ENCODE measurements at regions not wholly inside any gene's neighbourhood (a gene's known extent, or its start where the extent isn't known, plus 50 kb on each side); places are given as distances from the start of the nearest gene placed in this dataset.
"Not testable (repeated sequence)": the region's sequence is repeated elsewhere in the genome, so short reads cannot be mapped to it uniquely, and the experiment has no call there.

- not testable (repeated sequence) for H3K36me3 ChIP-seq (ENCODE audit: insufficient read depth, low read length); H3K27me3 ChIP-seq (ENCODE audit: control insufficient read depth, insufficient read depth, low read length); H3K4me2 ChIP-seq (ENCODE audit: low read length); H3K4me1 ChIP-seq (ENCODE audit: control insufficient read depth, insufficient read depth, low read length); H3K4me3 ChIP-seq (ENCODE audit: low read length); H3K9me3 ChIP-seq (replicated peaks; ENCODE audit: low read length); H3K9ac ChIP-seq (ENCODE audit: low read depth, low read length)
These were observed 585.7 kb downstream of the NSUN3 start for GRCh38 chr3:94648270-94649180.

GRCh38 chr3:94654096-94654495 lies 591.2 kb downstream of the NSUN3 start:
- H3K4me2 ChIP-seq (ENCODE audit: low read length): no peak overlapping the region

GRCh38 chr3:94665922-94666321 lies 603.1 kb downstream of the NSUN3 start:
- Histone ChIP-seq H3K36me3 (ENCODE audit: insufficient read depth, low read length) (no peaks in the 10 kb centered on the region), H3K9ac (ENCODE audit: low read depth, low read length) (no peak overlapping the region), H3K27me3 (ENCODE audit: control insufficient read depth, insufficient read depth, low read length) (no peaks in the 10 kb centered on the region), H3K4me2 (ENCODE audit: low read length) (no peak overlapping the region), H3K4me3 (ENCODE audit: low read length) (no peak overlapping the region), H3K4me1 (ENCODE audit: control insufficient read depth, insufficient read depth, low read length) (no peaks in the 10 kb centered on the region), H3K9me3 (replicated peaks; ENCODE audit: low read length) (no peaks in the 10 kb centered on the region)

More at GRCh38 chr3:94654096-94654495, 591.2 kb downstream of the NSUN3 start:
- H3K9ac ChIP-seq (ENCODE audit: low read depth, low read length): no peak overlapping the region
- H3K27me3 ChIP-seq (ENCODE audit: control insufficient read depth, insufficient read depth, low read length): no peaks in the 10 kb centered on the region
- H3K4me1 ChIP-seq (ENCODE audit: control insufficient read depth, insufficient read depth, low read length): no peaks in the 10 kb centered on the region
- no peaks in the 10 kb centered on the region for H3K9me3 ChIP-seq (replicated peaks; ENCODE audit: low read length)
- H3K36me3 ChIP-seq (ENCODE audit: insufficient read depth, low read length): no peaks in the 10 kb centered on the region
- no peak overlapping the region for H3K4me3 ChIP-seq (ENCODE audit: low read length)

GRCh38 chr3:94671078-94671477 lies 608.2 kb downstream of the NSUN3 start:
- Histone ChIP-seq H3K36me3 (ENCODE audit: insufficient read depth, low read length) (no peaks in the 10 kb centered on the region), H3K4me3 (ENCODE audit: low read length) (no peak overlapping the region), H3K4me1 (ENCODE audit: control insufficient read depth, insufficient read depth, low read length) (no peaks in the 10 kb centered on the region), H3K4me2 (ENCODE audit: low read length) (no peak overlapping the region), H3K27me3 (ENCODE audit: control insufficient read depth, insufficient read depth, low read length) (no peaks in the 10 kb centered on the region), H3K9ac (ENCODE audit: low read depth, low read length) (no peak overlapping the region), H3K9me3 (replicated peaks; ENCODE audit: low read length) (peaks cover 5% of the 10 kb centered on the region)

GRCh38 chr3:94673876-94674275 lies 611.0 kb downstream of the NSUN3 start:
- Histone ChIP-seq H3K9ac (ENCODE audit: low read depth, low read length) (no peak overlapping the region), H3K4me2 (ENCODE audit: low read length) (no peak overlapping the region), H3K4me1 (ENCODE audit: control insufficient read depth, insufficient read depth, low read length) (no peaks in the 10 kb centered on the region), H3K9me3 (replicated peaks; ENCODE audit: low read length) (peaks cover 5% of the 10 kb centered on the region), H3K4me3 (ENCODE audit: low read length) (no peak overlapping the region), H3K36me3 (ENCODE audit: insufficient read depth, low read length) (no peaks in the 10 kb centered on the region), H3K27me3 (ENCODE audit: control insufficient read depth, insufficient read depth, low read length) (no peaks in the 10 kb centered on the region)

GRCh38 chr3:94686208-94686607 lies 623.3 kb downstream of the NSUN3 start:
- Histone ChIP-seq H3K9ac (ENCODE audit: low read depth, low read length) (no peak overlapping the region), H3K4me3 (ENCODE audit: low read length) (no peak overlapping the region), H3K27me3 (ENCODE audit: control insufficient read depth, insufficient read depth, low read length) (no peaks in the 10 kb centered on the region), H3K36me3 (ENCODE audit: insufficient read depth, low read length) (no peaks in the 10 kb centered on the region), H3K4me2 (ENCODE audit: low read length) (no peak overlapping the region), H3K9me3 (replicated peaks; ENCODE audit: low read length) (no peaks in the 10 kb centered on the region), H3K4me1 (ENCODE audit: control insufficient read depth, insufficient read depth, low read length) (no peaks in the 10 kb centered on the region)

- Histone ChIP-seq H3K4me2 (ENCODE audit: low read length) (no peak overlapping the region), H3K4me1 (ENCODE audit: control insufficient read depth, insufficient read depth, low read length) (no peaks in the 10 kb centered on the region), H3K9me3 (replicated peaks; ENCODE audit: low read length) (no peaks in the 10 kb centered on the region), H3K4me3 (ENCODE audit: low read length) (no peak overlapping the region), H3K9ac (ENCODE audit: low read depth, low read length) (no peak overlapping the region), H3K27me3 (ENCODE audit: control insufficient read depth, insufficient read depth, low read length) (no peaks in the 10 kb centered on the region), H3K36me3 (ENCODE audit: insufficient read depth, low read length) (no peaks in the 10 kb centered on the region)
These were observed 631.3 kb downstream of the NSUN3 start for GRCh38 chr3:94693997-94694640.

- Histone ChIP-seq H3K9ac (ENCODE audit: low read depth, low read length) (no peak overlapping the region), H3K4me1 (ENCODE audit: control insufficient read depth, insufficient read depth, low read length) (no peaks in the 10 kb centered on the region), H3K27me3 (ENCODE audit: control insufficient read depth, insufficient read depth, low read length) (no peaks in the 10 kb centered on the region), H3K36me3 (ENCODE audit: insufficient read depth, low read length) (no peaks in the 10 kb centered on the region), H3K4me2 (ENCODE audit: low read length) (no peak overlapping the region), H3K9me3 (replicated peaks; ENCODE audit: low read length) (peaks cover under 1% of the 10 kb centered on the region), H3K4me3 (ENCODE audit: low read length) (no peak overlapping the region)
These were observed 632.0 kb downstream of the NSUN3 start for GRCh38 chr3:94694894-94695293.

GRCh38 chr3:94704467-94704866 lies 641.6 kb downstream of the NSUN3 start:
- H3K9me3 ChIP-seq (replicated peaks; ENCODE audit: low read length): peaks cover 3% of the 10 kb centered on the region
- H3K4me3 ChIP-seq (ENCODE audit: low read length): no peak overlapping the region
- no peak overlapping the region for H3K4me2 ChIP-seq (ENCODE audit: low read length)
- no peaks in the 10 kb centered on the region for H3K27me3 ChIP-seq (ENCODE audit: control insufficient read depth, insufficient read depth, low read length)
- no peak overlapping the region for H3K9ac ChIP-seq (ENCODE audit: low read depth, low read length)
- no peaks in the 10 kb centered on the region for H3K36me3 ChIP-seq (ENCODE audit: insufficient read depth, low read length)
- no peaks in the 10 kb centered on the region for H3K4me1 ChIP-seq (ENCODE audit: control insufficient read depth, insufficient read depth, low read length)

- Histone ChIP-seq H3K36me3 (ENCODE audit: insufficient read depth, low read length) (no peaks in the 10 kb centered on the region), H3K4me1 (ENCODE audit: control insufficient read depth, insufficient read depth, low read length) (no peaks in the 10 kb centered on the region), H3K27me3 (ENCODE audit: control insufficient read depth, insufficient read depth, low read length) (no peaks in the 10 kb centered on the region), H3K9me3 (replicated peaks; ENCODE audit: low read length) (no peaks in the 10 kb centered on the region), H3K4me2 (ENCODE audit: low read length) (no peak overlapping the region), H3K9ac (ENCODE audit: low read depth, low read length) (no peak overlapping the region), H3K4me3 (ENCODE audit: low read length) (no peak overlapping the region)
These were observed 646.5 kb downstream of the NSUN3 start for GRCh38 chr3:94709249-94709902.

GRCh38 chr3:94714194-94714593 lies 651.3 kb downstream of the NSUN3 start:
- no peaks in the 10 kb centered on the region for H3K4me1 ChIP-seq (ENCODE audit: control insufficient read depth, insufficient read depth, low read length)
- H3K4me2 ChIP-seq (ENCODE audit: low read length): no peak overlapping the region
- no peaks in the 10 kb centered on the region for H3K36me3 ChIP-seq (ENCODE audit: insufficient read depth, low read length)
- no peaks in the 10 kb centered on the region for H3K9me3 ChIP-seq (replicated peaks; ENCODE audit: low read length)
- no peak overlapping the region for H3K9ac ChIP-seq (ENCODE audit: low read depth, low read length)
- no peak overlapping the region for H3K4me3 ChIP-seq (ENCODE audit: low read length)
- no peaks in the 10 kb centered on the region for H3K27me3 ChIP-seq (ENCODE audit: control insufficient read depth, insufficient read depth, low read length)

All from skeletal muscle satellite cell (primary cell).